ENCODE measurements at regions not wholly inside any gene's neighbourhood (a gene's known extent, or its start where the extent isn't known, plus 50 kb on each side); places are given as distances from the start of the nearest gene placed in this dataset.

GRCh38 chr13:104477261-104477660 lies 1411.0 kb upstream of the SLC10A2 start:
- Mint-ChIP-seq H3K27ac (no peak overlapping the region), H3K4me1 (ENCODE audit: low read depth) (no peaks in the 10 kb centered on the region), H3K27me3 (ENCODE audit: insufficient read depth) (no peaks in the 10 kb centered on the region), H3K36me3 (ENCODE audit: low read depth) (no peaks in the 10 kb centered on the region; the same call in 1 of the 2 replicates), H3K4me3 (no peak overlapping the region), H3K9me3 (peaks cover 36% of the 10 kb centered on the region)
- TF ChIP-seq CTCF (IDR thresholded peaks at IDR 0.05), result no peak
- no peak for DNase-seq

- no peak for DNase-seq
- no peak for TF ChIP-seq CTCF (IDR thresholded peaks at IDR 0.05)
- H3K27ac Mint-ChIP-seq, result no peak overlapping the region
- no peak overlapping the region for H3K4me3 Mint-ChIP-seq
- no peaks in the 10 kb centered on the region; the same call in 1 of the 2 replicates for H3K36me3 Mint-ChIP-seq (ENCODE audit: low read depth)
- peaks cover 20% of the 10 kb centered on the region for H3K9me3 Mint-ChIP-seq
- no peaks in the 10 kb centered on the region; the same call in 1 of the 2 replicates for H3K27me3 Mint-ChIP-seq (ENCODE audit: insufficient read depth)
- H3K4me1 Mint-ChIP-seq (ENCODE audit: low read depth), result no peaks in the 10 kb centered on the region
These were observed 1407.7 kb upstream of the SLC10A2 start for GRCh38 chr13:104473936-104474335.

GRCh38 chr13:104466016-104466415 lies 1399.8 kb upstream of the SLC10A2 start:
- no peaks in the 10 kb centered on the region; the same call in 1 of the 2 replicates for H3K27me3 Mint-ChIP-seq (ENCODE audit: insufficient read depth)
- H3K27ac Mint-ChIP-seq, result no peak overlapping the region
- no peak for DNase-seq
- H3K4me1 Mint-ChIP-seq (ENCODE audit: low read depth), result no peaks in the 10 kb centered on the region
- no peaks in the 10 kb centered on the region for H3K36me3 Mint-ChIP-seq (ENCODE audit: low read depth)
- no peak overlapping the region for H3K4me3 Mint-ChIP-seq
- no peak for TF ChIP-seq CTCF (IDR thresholded peaks at IDR 0.05)
- H3K9me3 Mint-ChIP-seq, result peaks cover 35% of the 10 kb centered on the region

GRCh38 chr13:104461049-104461448 lies 1394.8 kb upstream of the SLC10A2 start:
- Mint-ChIP-seq H3K4me1 (ENCODE audit: low read depth) (no peaks in the 10 kb centered on the region), H3K27ac (no peak overlapping the region), H3K36me3 (ENCODE audit: low read depth) (no peaks in the 10 kb centered on the region), H3K27me3 (ENCODE audit: insufficient read depth) (no peaks in the 10 kb centered on the region; the same call in 1 of the 2 replicates), H3K4me3 (no peak overlapping the region), H3K9me3 (peaks cover 49% of the 10 kb centered on the region)
- TF ChIP-seq CTCF (IDR thresholded peaks at IDR 0.05), result no peak
- no peak for DNase-seq

GRCh38 chr13:104460554-104460953 lies 1394.3 kb upstream of the SLC10A2 start:
- no peaks in the 10 kb centered on the region for H3K36me3 Mint-ChIP-seq (ENCODE audit: low read depth)
- no peaks in the 10 kb centered on the region; the same call in 1 of the 2 replicates for H3K27me3 Mint-ChIP-seq (ENCODE audit: insufficient read depth)
- H3K4me3 Mint-ChIP-seq, result no peak overlapping the region
- peaks cover 49% of the 10 kb centered on the region for H3K9me3 Mint-ChIP-seq
- DNase-seq, result no peak
- TF ChIP-seq CTCF (IDR thresholded peaks at IDR 0.05), result no peak
- H3K27ac Mint-ChIP-seq, result no peak overlapping the region
- no peaks in the 10 kb centered on the region for H3K4me1 Mint-ChIP-seq (ENCODE audit: low read depth)

- peaks cover 46% of the 10 kb centered on the region for H3K9me3 Mint-ChIP-seq
- no peak for DNase-seq
- H3K27me3 Mint-ChIP-seq (ENCODE audit: insufficient read depth), result no peaks in the 10 kb centered on the region; the same call in 1 of the 2 replicates
- H3K4me1 Mint-ChIP-seq (ENCODE audit: low read depth), result no peaks in the 10 kb centered on the region
- no peak overlapping the region for H3K4me3 Mint-ChIP-seq
- no peak for TF ChIP-seq CTCF (IDR thresholded peaks at IDR 0.05)
- no peaks in the 10 kb centered on the region for H3K36me3 Mint-ChIP-seq (ENCODE audit: low read depth)
- no peak overlapping the region for H3K27ac Mint-ChIP-seq
These were observed 1383.8 kb upstream of the SLC10A2 start for GRCh38 chr13:104450006-104450405.
